ENCODE measurements at regions not wholly inside any gene's neighbourhood (a gene's known extent, or its start where the extent isn't known, plus 50 kb on each side); places are given as distances from the start of the nearest gene placed in this dataset.

DNA sequence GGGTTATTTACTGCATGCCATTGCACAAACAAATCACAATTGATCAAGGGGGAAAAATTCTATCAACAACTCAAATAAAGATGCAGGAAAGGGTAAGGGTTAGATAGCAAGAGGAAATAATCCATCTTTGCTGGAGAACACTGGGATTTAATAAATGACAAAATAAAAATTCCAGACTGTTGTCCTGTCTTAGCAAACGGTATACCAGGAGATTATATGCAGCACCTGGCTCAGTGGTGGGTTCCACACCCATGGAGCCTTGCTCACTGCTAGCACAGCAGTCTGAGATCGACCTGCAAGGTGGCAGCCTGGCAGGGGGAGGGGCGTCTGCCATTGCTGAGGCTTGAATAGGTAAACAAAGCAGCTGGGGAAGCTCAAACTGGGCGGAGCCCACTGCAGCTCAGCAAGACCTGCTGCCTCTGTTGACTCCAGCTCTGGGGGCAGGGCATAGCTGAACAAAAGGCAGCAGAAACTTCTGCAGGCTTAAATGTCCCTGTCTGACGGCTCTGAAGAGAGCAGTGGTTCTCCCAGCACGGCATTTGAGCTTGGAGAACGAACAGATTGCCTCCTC, 296.5 kb upstream of the THSD7B start:
- no peak for DNase-seq (ENCODE audit: low spot score)

DNA sequence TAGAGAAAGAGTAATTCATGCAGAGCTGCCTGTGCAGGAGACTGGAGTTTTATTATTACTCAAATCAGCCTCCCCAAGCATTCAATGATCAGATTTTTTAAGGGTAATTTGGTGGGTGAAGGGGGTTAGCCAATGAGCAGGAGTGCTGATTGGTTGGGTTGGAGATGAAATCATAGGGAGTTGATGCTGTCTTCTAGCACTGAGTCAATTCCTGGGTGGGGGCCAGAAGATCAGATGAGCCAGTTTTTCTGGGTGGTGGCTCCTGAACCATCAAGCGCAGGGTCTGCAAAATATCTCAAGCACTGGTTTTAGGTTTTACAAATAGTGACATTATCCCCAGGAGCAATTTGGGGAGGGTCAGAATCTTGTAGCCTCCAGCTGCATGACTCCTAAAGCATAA, 312.8 kb upstream of the THSD7B start:
- DNase-seq (ENCODE audit: low spot score), result no peak

DNA sequence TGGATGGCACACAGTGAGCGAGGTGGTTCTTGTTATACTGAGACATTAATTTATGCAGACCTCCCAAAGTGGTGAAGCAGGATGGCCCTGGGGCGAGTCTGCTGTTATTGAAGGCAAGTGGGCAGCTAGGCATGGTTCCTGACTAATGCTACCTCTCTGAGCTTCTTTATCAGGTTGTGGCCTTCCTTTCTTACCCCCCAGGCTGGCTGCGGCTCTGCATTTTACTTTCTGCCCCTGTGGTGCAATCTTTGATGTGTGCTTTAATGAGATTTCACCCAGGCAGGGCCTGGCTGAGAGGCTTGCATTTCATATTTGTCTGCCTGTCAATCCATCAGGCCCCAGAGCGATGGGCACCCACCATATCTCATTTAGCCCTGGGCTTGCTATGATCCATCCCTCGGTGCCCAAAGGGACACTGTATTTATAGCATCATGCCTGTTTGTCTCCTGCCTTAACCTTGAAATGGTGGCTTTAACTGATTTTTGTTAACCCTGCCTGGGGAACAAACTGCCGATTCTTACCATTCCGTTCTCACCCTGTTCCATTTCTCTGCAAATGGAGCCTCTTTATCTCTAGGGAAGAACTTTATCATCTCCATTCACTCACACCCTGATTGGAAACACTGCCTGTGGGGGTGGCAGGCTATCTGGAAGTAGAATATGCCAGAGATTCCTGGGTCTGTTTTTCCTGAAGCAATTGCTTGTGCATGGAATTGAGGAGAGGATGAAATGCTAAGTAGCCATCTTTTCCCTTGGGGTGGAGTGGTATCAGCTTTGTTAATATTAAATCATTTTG, 316.2 kb upstream of the THSD7B start:
- DNase-seq (ENCODE audit: low spot score), result no peak

DNA sequence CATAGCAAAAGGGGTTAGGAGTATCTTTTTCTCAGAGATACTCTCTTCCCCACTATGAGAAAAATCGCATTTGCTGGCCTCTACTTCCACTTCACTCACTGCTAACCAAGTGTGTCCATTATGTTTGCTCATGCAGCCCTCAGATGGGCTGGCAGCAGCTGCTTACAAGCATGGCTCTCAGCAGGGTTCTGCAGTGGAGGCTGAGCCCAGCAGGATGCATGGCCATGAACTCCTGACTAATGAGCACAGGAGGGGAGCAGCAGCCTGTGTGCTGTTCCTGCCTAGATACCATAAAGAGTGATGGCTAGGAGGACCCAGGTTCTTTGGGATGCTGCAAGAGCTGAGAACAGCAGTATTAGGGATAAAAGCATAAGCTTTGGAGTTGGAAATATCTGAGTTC, 316.9 kb upstream of the THSD7B start:
- no peak for DNase-seq (ENCODE audit: low spot score)

DNA sequence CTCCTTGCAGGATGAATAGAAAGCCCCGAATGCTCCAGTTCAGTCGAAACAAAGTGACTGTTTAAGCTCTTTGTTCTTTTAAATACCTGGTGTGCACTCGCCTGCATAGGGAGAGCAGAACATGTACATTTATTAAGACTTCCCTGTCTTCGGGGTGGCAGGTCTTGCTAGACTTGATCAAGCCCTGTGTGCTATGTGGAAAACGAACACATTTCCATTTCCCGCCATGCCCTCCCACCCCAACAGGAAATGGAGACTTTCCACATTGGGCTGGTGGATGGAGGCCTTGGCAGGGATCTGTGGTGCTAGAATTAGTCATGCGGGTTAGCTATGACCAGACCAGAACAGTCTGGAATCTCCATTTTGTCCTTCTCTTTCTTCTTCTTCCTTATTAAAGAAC, 321.0 kb upstream of the THSD7B start:
- no peak for DNase-seq (ENCODE audit: low spot score)

DNA sequence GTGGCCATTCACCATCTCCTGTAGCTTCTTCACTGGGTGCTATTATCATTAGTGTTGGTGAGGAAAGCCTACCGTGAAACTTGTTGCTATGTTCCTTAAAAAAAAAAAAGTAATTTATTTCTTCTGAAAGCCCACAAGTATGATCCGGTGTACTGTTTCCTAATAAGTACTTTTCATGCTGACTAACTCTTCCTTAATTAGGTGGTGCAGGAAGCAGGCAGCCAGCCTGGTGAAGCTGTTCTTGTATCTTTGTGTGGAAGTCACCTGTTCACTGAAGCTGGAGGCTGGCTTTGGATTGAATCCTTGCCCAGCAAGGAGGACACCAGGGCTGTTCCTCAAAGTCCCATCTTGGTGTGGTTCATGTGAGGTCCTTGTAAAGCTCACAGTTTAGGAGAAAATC, 321.7 kb upstream of the THSD7B start:
- DNase-seq (ENCODE audit: low spot score), result no peak

DNA sequence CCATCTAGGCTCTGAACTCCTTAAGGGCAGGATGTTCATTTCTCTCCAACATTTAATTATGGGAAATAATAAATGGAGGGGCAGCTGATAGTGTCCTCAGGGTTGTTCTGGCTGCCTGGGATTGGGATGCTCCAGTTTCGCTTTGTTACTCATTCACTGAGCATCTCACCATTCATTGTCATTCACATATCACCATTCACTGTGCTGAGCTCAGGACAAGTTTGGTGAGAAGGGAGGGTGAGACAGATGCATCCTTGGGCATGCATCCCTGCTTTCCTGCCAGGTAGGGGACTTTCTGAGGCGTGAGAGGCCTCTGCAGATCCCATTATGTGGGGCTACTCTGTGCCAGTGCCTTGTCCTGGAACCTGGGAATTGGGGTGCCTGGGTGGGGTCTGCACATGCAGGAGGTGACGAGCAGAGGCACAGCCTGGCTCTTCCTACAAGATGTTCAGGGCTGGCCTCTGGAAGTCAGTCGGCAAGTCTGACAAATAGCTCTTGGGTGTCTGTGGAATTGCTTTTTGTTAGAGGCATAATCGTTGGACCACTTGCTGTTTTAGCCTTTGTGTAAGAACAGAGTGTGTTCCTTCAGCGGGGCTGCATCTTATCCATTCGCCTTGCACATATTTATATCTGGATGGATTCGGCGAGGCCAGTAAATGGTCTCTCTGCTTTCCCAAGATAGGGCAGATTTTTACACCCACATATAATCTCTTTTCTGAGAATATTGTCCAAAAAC, 323.2 kb upstream of the THSD7B start:
- no peak for DNase-seq (ENCODE audit: low spot score)

DNA sequence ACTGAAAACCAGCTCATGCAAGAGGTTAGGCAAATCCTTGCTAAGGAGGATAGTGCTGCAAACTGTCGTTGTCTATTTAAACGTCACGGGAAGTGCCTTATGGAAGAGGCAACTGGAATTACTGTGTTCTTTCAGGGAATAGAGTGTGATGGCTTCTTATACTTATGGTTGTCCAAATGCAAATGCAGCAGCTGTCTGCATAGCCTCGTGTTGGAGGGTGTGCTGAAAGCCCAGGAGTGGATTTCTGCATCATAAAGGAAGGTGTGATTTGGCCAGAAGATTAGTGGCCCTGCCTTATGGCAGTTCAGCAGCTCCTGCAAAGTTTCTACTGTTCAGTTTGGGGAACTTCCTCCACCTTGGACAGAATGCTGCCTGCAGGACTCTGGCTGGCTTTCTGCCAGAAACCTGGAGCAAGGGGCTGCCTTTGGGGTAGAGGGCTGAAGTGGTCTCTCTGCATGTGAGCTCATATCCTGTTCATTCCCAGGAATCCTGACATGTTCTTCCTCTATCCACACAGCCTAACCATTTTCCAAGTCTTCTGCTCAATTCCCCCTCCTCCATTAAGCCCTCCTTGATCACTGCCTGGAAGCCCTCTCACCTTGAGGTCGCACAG, 321.2 kb upstream of the CXCR4 start:
- DNase-seq (ENCODE audit: low spot score), result no peak

DNA sequence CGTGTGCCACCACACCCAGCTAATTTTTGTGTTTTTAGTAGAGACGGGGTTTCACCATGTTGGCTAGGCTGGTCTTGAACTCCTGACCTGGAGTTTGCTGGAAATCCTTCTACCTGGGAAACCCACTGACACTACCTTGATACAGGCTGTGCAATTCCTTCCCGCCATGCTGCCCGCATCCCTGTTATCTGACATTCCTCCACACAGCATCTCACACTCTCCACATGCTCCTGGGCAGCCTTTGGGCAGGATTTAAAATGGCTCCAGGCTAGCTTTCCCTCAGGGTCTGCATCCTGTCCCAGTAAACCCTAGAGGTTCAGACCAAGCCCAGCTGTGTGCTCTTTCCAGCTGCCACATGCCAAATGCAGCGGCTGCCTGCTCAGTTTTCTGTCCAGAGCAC, 319.5 kb upstream of the CXCR4 start:
- DNase-seq (ENCODE audit: low spot score), result no peak

DNA sequence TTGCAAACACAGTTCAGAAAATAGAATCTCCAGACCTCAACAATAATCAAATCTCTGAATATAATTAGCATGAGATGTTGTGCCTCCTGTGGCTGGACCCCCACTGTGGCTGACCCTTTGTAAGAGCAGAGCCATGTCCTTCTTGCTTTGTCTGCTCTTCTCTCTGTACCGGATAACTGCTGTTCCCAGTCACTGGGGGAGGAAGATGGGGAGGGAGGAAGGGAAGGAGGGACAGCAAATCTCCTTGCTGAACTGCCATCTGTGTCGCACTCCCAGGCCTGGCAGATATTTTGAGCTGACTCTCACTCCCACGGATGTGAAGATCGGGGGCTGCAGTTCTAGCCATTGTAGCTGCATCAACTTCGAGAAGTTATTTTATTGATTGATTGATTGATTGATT, 319.0 kb upstream of the CXCR4 start:
- no peak for DNase-seq (ENCODE audit: low spot score)

DNA sequence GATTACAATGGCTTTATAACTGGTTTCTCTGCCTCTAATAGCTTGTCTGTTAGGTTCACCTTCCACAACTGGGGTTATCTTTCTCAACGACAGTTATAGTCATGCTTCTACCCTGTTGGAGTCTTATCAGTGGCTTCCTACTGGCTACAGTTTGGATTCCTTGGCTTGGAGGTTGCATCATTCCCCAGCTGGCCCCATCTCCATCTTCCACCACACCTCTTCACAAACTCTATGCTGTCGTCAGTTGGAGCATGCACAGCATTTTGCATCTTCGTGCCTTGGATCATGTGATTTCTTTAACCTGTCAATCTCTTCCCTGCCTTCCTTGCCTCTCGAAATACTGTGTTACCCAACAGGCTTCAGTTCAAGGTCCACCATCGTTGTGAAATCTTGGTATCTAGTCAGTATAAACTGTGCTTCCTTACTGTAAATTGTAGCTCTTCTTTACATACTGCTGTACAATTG, 316.3 kb upstream of the CXCR4 start:
- DNase-seq (ENCODE audit: low spot score), result no peak

DNA sequence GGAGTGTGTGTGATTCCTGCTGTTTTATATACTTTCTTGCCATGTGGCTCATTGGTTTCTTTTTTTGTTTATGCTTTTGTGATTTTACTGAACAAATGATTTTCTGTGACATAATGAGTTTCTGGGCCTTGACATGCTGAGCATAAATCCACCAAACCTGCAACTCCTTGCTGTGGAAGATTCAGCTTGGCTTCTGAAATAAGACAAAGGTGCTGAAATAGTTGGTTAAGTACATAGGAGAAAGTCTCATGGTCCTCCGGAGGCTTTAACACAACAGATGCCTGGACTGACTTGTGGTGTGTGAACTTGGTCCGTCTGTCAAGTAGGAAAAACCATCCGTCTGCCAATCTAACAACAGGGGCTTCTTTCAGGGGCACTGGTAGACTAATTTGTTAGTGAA, 315.3 kb upstream of the CXCR4 start:
- no peak for DNase-seq (ENCODE audit: low spot score)

DNA sequence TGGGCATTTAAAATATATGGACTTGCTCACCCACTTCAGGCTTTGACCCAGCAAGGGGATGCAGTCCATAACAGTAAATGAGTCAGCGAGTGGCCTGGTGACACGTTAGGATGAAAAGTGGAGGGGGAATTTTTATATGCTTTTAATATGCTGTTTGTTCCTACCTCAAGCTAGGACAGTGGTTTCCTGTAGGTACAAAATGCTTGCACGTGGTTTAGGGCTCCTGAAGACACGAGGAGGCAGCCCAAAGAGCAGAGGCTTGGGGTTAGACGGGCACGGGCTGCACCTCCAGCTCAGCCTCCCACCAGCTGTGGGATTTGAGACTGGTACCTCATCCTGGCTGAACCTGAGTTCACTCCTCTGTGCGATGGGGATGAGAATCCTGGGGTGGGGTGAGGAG, 306.2 kb upstream of the CXCR4 start:
- DNase-seq (ENCODE audit: low spot score), result no peak

DNA sequence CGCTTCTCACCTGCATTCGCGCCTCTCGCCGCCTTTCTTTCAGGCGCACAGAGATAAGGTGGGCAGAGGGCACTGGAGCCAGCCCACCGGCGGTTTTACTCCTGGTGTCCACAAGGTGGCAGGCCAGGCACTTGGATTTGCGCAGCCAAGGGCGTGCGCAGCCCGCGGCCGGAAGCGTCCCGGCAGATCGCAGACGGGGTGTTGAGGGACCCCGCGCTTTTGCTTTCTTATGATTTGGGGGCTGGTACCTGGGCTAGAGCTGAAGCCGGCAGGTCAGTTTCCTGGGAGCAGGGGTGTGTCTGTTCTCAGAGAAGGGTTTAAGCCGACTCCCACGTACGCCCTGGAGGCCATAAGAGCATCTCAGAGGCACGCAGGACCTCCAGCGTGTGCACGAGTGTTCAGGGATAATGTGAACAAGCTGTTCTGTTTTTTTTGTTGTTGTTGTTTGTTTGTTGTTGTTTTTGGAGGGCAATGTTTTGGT, 305.6 kb upstream of the CXCR4 start:
- peak; percentile 34 for DNase-seq (ENCODE audit: low spot score)

DNA sequence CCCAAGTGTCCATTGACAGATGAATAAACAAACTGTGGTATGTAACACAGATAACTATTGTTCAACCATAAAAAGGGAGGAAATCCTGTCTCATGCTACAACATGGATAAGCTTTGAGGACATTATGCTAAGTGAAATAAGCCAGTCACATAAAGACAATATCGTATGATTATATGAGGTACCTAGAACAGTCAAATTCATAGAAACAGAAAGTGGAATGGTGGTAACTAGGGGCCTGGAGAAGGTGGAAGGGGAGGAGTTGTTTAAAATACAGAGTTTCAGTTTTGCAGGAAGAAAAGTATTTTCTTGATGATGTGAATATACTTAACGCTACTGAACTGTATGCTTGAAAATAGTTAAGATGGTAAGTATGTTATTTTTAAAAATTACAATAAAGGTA, 304.6 kb upstream of the CXCR4 start:
- no peak for DNase-seq (ENCODE audit: low spot score)

DNA sequence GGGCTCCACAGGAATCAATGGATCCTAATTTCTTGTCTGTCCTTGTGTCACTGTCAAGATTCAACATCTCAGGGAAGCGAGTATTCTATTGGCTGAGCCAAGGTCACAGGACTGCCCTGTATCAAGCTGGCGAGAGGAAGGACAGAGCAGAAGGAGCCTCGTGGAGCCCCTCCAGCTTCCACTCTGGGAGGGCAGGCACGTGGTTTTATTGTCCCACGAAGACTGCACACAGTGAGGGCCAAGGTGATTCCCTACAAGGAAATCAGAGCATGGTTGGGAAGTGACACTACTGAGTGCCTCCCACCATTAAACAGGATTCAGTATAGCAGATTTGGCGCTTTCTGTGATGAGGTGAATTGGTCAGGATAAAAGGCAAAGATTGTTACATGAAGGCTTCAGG, 302.4 kb upstream of the CXCR4 start:
- DNase-seq (ENCODE audit: low spot score), result no peak

DNA sequence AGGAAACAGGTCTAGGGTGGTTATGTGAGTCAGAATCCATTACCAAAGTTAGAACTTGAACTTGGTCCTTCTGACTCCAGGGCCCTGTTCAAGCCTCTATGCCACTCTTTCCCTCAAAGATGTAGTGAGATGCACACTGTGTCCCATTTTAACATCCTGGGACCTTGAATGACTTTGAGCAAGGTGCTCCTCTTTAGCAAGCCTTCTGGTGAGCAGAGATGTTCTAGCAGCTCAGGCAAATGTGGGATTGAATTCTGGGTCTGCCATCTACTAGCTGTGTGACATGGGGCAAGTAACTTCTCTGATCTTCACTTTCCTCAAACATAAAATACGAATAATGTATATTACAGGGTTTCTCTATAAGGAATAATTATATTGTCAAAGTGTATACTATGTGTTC, 294.0 kb upstream of the CXCR4 start:
- no peak for DNase-seq (ENCODE audit: low spot score)

DNA sequence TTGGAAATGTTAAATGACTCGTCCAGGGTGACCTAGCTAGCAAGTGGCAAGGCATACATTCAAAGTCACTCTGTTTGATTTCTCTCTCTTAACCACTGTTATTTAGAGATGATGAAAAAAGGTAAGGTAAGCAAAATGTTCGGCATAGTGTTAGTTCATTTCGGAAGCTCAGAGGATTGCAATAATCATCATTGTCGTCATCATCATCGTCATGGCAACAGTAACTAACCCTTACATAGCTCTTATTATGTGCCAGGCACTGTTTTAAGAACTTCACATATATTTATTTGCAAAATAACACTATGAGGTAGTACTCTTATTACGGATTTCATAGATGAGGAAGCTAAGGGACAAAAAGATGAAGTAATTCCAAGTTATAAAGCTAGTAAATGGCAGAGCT, 292.7 kb upstream of the CXCR4 start:
- no peak for DNase-seq (ENCODE audit: low spot score)

DNA sequence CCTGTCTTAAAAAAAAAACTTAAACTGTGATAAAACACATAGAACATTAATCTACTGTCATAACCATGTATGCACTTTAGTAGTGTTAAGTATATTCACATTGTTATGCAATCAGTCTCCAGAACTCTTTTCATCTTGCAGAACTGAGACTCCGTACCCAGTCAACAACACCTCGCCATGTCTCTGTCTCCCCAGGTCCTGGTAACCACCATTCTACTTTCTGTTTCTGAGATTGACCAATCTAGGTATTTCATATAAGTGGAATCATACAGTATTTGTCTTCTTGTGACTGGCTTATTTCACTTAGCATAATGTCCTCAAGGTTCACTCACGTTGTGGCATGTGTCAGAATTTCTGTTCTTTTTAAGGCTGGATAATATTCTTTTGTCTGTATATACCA, 290.8 kb upstream of the CXCR4 start:
- DNase-seq (ENCODE audit: low spot score), result no peak

DNA sequence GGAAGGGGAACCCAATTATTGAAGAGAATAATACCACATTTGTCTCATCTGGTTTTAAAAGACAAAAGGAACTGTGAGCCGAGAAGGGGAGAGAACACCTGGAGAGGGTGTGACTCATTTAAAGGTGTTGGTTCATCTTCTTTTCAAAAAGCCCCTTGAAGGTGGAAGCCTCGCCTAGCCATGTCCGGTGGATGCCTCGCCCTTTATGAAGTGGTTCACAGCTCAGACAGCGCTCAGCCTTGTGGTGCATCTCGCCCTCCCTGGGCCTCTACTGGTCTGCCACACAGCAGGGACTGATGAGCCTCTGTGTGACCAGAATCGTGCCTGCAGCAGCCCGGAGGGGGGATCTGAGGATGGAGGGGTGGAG, 290.0 kb upstream of the CXCR4 start:
- no peak for DNase-seq (ENCODE audit: low spot score)

DNA sequence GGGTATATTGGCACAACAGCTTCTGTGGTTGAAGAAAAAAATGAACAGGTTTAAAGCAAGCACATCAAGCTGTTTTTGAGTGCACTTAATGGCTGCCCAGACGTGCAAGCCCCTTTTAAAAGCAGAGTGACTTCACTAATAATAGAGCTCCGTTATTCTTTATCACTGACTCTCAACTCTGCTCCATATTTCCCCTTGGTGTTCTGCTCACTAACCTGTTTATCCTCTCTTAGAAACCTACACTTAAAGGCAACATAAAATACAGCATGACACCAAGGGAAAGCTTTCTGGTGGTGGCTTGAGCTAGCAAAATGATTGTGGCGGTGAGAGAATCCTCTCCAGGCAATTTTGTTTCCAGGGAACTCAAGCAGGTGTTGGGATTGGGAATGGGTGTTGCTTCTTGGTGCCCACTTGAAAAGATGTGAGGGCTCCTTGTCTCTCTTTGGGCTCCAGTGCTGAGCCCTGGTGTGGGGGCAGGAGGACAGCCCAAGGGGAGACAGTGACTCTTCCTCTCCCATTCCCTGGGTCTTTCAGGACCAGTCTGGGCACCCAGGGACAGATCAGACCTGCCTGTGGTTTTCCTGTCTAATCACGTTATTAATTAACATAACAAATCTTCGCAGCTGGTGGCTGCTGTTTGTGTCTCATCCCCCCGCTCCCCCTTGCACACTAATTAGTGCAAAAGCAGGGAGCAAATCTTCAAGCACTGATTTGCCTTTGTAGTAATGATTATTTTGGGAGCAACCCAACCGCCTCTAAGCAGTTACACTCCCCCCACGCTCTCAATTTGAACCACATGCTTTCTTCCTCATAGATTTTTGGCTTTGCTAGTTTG, 289.4 kb upstream of the CXCR4 start:
- DNase-seq (ENCODE audit: low spot score), result no peak

DNA sequence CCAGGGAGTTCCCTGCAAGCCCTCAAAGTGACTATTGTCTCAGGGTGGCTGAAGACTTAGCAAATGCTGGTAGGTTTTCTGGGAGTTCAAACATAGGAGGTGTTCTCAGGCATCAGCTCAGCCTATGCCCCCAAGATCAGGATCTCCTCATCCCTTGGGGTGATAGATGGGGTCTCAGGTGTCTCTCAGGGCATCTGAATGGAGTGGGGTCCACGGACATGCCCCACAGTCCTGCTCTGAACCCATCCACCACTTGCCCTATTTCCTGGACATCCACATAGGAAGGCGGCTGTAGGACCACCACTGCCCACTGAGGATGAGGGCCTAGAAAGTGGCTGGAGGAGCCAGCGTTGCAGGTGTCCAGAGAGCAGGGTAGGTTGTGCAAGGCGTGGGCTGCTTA, 287.0 kb upstream of the CXCR4 start:
- no peak for DNase-seq (ENCODE audit: low spot score)
